GM19043 (cell line): ENCODE measurements at regions not wholly inside any gene's neighbourhood (a gene's known extent, or its start where the extent isn't known, plus 50 kb on each side); places are given as distances from the start of the nearest gene placed in this dataset.

Experiments
- ATAC-seq: cut with Tn5 transposase; IDR thresholded peaks from one replicate; pipeline ENCODE4 v1.9.1; 2021; ENCODE audit warnings: low read depth; ENCODE audit not compliant: unreplicated experiment

GRCh38 chr16:5903153-5903552, 805.6 kb upstream of the EEF2KMT start:
- no peak for ATAC-seq

GRCh38 chr16:5900046-5900445, 802.5 kb upstream of the EEF2KMT start:
- ATAC-seq, result no peak

- no peak for ATAC-seq
These were observed 798.4 kb upstream of the EEF2KMT start for GRCh38 chr16:5895976-5896375.

GRCh38 chr16:5895137-5895536, 797.5 kb upstream of the EEF2KMT start:
- no peak for ATAC-seq

GRCh38 chr16:5891296-5891695, 793.7 kb upstream of the EEF2KMT start:
- no peak for ATAC-seq

- ATAC-seq, result no peak
These were observed 787.9 kb upstream of the EEF2KMT start for GRCh38 chr16:5885521-5885920.

GRCh38 chr16:5884996-5885395, 787.4 kb upstream of the EEF2KMT start:
- ATAC-seq, result no peak

- ATAC-seq, result no peak
These were observed 786.7 kb upstream of the EEF2KMT start for GRCh38 chr16:5884339-5884738.

- ATAC-seq, result no peak
These were observed 784.6 kb upstream of the EEF2KMT start for GRCh38 chr16:5882087-5882640.

GRCh38 chr16:5875416-5875815, 777.8 kb upstream of the EEF2KMT start:
- no peak for ATAC-seq

GRCh38 chr16:5874899-5875298, 777.3 kb upstream of the EEF2KMT start:
- no peak for ATAC-seq

GRCh38 chr16:5873221-5873620, 775.6 kb upstream of the EEF2KMT start:
- ATAC-seq, result no peak

- no peak for ATAC-seq
These were observed 773.5 kb upstream of the EEF2KMT start for GRCh38 chr16:5870886-5871691.

GRCh38 chr16:5867250-5867649, 769.7 kb upstream of the EEF2KMT start:
- ATAC-seq, result no peak

- ATAC-seq, result no peak
These were observed 767.6 kb upstream of the EEF2KMT start for GRCh38 chr16:5865236-5865635.

GRCh38 chr16:5863071-5863606, 765.5 kb upstream of the EEF2KMT start:
- no peak for ATAC-seq

GRCh38 chr16:5862103-5862840, 764.7 kb upstream of the EEF2KMT start:
- no peak for ATAC-seq

GRCh38 chr16:5861241-5861640, 763.6 kb upstream of the EEF2KMT start:
- no peak for ATAC-seq

GRCh38 chr16:5858180-5858579, 760.6 kb upstream of the EEF2KMT start:
- ATAC-seq, result no peak

GRCh38 chr16:5854027-5854426, 756.4 kb upstream of the EEF2KMT start:
- ATAC-seq, result no peak

GRCh38 chr16:5852151-5852550, 754.6 kb upstream of the EEF2KMT start:
- no peak for ATAC-seq
